ENCODE measurements at regions not wholly inside any gene's neighbourhood (a gene's known extent, or its start where the extent isn't known, plus 50 kb on each side); places are given as distances from the start of the nearest gene placed in this dataset.

DNA sequence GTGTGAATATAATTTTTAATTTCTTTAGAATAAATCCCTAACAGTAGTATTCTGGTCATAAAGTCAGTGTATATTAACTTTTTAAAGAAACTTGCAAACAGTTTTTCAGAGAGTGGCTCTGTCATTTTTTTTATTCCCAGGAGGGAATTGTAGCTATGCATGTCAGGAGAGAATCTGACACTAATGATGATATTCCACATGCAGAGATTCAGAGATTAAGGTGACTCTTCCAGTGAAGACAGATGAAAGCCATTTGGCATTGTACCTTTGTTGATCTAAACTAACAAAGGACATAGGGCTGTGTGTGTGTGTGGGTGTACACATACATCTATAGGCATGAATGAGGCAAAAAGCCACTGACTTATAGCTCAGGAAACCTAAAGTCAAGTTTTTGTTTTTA, 99.9 kb downstream of the TNFSF13B start:
- TF ChIP-seq, protein P1, sequence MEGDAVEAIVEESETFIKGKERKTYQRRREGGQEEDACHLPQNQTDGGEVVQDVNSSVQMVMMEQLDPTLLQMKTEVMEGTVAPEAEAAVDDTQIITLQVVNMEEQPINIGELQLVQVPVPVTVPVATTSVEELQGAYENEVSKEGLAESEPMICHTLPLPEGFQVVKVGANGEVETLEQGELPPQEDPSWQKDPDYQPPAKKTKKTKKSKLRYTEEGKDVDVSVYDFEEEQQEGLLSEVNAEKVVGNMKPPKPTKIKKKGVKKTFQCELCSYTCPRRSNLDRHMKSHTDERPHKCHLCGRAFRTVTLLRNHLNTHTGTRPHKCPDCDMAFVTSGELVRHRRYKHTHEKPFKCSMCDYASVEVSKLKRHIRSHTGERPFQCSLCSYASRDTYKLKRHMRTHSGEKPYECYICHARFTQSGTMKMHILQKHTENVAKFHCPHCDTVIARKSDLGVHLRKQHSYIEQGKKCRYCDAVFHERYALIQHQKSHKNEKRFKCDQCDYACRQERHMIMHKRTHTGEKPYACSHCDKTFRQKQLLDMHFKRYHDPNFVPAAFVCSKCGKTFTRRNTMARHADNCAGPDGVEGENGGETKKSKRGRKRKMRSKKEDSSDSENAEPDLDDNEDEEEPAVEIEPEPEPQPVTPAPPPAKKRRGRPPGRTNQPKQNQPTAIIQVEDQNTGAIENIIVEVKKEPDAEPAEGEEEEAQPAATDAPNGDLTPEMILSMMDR (IDR thresholded peaks at IDR 0.05), result no peak
- no peaks in the 10 kb centered on the region for H3K27me3 ChIP-seq
- no peaks in the 10 kb centered on the region for H3K9me3 ChIP-seq
- no peaks in the 10 kb centered on the region for H3K36me3 ChIP-seq
- H3K4me1 ChIP-seq (ENCODE audit: control insufficient read depth in 1 of 2, insufficient read depth in 1 of 2, low read depth in 1 of 2, low read length in 1 of 2), result peaks cover 28 to 31% of the 10 kb centered on the region in 2 experiments
- H3K4me3 ChIP-seq (ENCODE audit: low read depth in 1 of 2, low read length in 1 of 2), result no peak overlapping the region
- H3K27ac ChIP-seq, result peak overlapping the region; percentile 91

DNA sequence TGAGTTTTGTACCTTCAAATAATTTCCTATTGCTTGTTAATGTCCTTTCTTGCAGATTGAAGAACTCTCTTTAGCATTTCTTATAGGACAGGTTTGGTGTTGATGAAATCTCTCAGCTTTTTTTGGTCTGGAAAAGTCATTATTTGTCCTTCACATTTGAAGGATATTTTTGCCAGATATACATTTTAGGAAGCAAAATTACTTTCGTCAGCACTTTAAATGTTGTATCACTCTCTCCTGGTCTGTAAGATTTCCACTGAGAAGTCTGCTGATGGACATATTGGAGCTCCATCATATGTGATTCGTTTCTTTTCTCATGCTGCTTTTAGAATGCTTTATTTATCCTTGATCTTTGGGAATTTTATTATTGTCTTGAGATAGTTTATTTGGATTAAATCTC, 105.5 kb downstream of the TNFSF13B start:
- Histone ChIP-seq H3K27ac (no peak overlapping the region), H3K27me3 (no peaks in the 10 kb centered on the region), H3K4me1 (ENCODE audit: control insufficient read depth in 1 of 2, insufficient read depth in 1 of 2, low read depth in 1 of 2, low read length in 1 of 2) (peaks cover 0 to 2% of the 10 kb centered on the region in 2 experiments), H3K4me3 (ENCODE audit: low read depth in 1 of 2, low read length in 1 of 2) (no peak overlapping the region), H3K36me3 (no peaks in the 10 kb centered on the region), H3K9me3 (no peaks in the 10 kb centered on the region)
- TF ChIP-seq, protein P1 (IDR thresholded peaks at IDR 0.05), result no peak

DNA sequence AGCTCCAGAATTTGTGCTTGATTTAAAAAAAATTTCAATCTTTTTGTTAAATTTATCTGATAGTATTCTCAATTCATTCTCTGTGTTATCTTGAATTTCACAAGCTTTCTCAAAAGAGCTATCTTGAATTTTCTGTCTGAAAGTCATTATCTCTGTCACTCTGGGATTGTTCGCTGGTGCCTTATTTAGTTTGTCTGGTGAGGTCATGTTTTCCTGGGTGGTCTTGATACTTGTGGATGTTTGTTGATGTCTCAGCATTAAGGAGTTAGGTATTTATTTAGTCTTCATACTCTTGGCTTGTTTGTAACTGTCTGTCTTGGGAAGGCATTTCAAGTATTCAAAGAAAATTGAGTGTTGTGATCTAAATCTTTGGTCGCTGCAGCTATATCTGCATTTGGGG, 106.3 kb downstream of the TNFSF13B start:
- Histone ChIP-seq H3K27ac (no peak overlapping the region), H3K4me3 (ENCODE audit: low read depth in 1 of 2, low read length in 1 of 2) (no peak overlapping the region), H3K4me1 (ENCODE audit: control insufficient read depth in 1 of 2, insufficient read depth in 1 of 2, low read depth in 1 of 2, low read length in 1 of 2) (no peaks in the 10 kb centered on the region), H3K27me3 (no peaks in the 10 kb centered on the region), H3K36me3 (no peaks in the 10 kb centered on the region), H3K9me3 (no peaks in the 10 kb centered on the region)
- TF ChIP-seq, protein P1 (IDR thresholded peaks at IDR 0.05), result no peak

DNA sequence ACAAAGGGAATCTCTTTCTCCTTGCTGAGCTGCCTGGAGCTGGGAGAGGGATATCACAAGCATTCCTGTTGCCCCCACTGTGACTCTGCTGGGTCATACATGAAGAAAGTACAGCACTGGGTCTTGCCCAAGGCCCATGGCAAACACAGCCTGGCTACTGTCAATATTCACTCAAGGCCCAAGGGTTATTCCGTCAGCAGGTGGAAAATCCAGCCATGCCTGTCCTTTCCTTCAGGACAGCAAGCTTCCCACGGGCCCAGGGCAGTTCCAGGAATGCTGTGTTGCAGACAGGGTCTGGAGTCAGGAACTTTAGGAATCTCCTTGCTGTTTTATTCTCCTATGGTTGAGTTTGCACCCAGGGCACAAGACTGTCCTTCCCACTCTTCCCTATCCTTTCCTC, 106.8 kb downstream of the TNFSF13B start:
- H3K4me1 ChIP-seq (ENCODE audit: control insufficient read depth in 1 of 2, insufficient read depth in 1 of 2, low read depth in 1 of 2, low read length in 1 of 2), result no peaks in the 10 kb centered on the region
- no peaks in the 10 kb centered on the region for H3K9me3 ChIP-seq
- H3K4me3 ChIP-seq (ENCODE audit: low read depth in 1 of 2, low read length in 1 of 2), result no peak overlapping the region
- H3K36me3 ChIP-seq, result no peaks in the 10 kb centered on the region
- H3K27ac ChIP-seq, result no peak overlapping the region
- no peaks in the 10 kb centered on the region for H3K27me3 ChIP-seq
- TF ChIP-seq, protein P1 (IDR thresholded peaks at IDR 0.05), result no peak

DNA sequence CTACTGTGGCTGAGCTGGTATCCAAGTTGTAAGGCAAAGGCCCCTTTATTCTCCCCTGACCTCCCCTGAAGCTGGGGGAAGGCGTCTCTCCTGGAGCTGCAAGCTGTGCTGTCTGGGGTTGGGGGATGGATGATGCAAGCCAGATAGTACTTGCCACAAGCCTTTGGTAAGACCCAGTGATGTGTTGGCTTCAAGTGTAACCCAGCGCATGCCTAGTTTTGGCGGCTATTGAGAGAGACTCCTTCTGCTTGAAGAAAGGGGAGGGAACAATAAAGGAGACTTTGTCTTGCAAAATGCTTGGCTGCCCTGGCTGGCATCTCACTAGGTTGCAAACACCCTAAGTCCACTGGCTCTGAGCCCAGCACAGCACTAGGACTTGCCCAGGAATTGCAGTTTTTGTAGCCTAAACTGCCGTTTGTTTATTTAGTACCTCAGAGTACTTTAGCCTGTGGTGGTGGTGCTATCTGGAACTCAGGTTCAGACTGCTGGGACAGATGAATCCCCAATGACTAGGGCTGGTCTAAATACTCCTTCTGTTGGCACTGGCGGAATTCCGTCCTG, 108.2 kb downstream of the TNFSF13B start:
- H3K4me1 ChIP-seq (ENCODE audit: control insufficient read depth in 1 of 2, insufficient read depth in 1 of 2, low read depth in 1 of 2, low read length in 1 of 2), result no peaks in the 10 kb centered on the region
- H3K36me3 ChIP-seq, result no peaks in the 10 kb centered on the region
- H3K27me3 ChIP-seq, result no peaks in the 10 kb centered on the region
- no peaks in the 10 kb centered on the region for H3K9me3 ChIP-seq
- H3K27ac ChIP-seq, result no peak overlapping the region
- TF ChIP-seq, protein P1 (IDR thresholded peaks at IDR 0.05), result no peak
- H3K4me3 ChIP-seq (ENCODE audit: low read depth in 1 of 2, low read length in 1 of 2), result no peak overlapping the region

DNA sequence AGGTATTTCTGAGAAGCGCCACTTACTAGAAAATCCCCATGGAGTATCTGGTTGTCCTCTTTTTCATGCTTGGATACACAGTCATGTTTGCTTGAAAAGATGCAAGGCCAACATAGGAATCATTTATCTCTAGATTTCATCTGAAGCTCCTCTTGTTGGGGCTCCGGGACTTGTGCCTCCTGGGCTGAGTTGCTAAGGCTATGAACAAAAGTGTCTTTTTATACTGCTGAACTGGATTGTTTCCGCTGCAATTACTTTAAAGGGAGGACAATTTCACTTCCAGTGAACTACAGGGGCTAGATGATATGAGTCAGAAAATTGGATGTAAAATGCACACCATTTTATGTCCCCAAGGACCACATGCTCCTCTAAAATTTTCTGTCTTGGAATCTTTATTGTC, 114.1 kb downstream of the TNFSF13B start:
- H3K36me3 ChIP-seq, result no peaks in the 10 kb centered on the region
- H3K9me3 ChIP-seq, result no peaks in the 10 kb centered on the region
- no peak overlapping the region for H3K27ac ChIP-seq
- H3K4me1 ChIP-seq (ENCODE audit: control insufficient read depth in 1 of 2, insufficient read depth in 1 of 2, low read depth in 1 of 2, low read length in 1 of 2), result no peaks in the 10 kb centered on the region
- H3K4me3 ChIP-seq (ENCODE audit: low read depth in 1 of 2, low read length in 1 of 2), result no peak overlapping the region
- H3K27me3 ChIP-seq, result no peaks in the 10 kb centered on the region
- TF ChIP-seq, protein P1 (IDR thresholded peaks at IDR 0.05), result no peak
